ENCODE measurements at regions not wholly inside any gene's neighbourhood (a gene's known extent, or its start where the extent isn't known, plus 50 kb on each side); places are given as distances from the start of the nearest gene placed in this dataset.

GRCh38 chrX:83305381-83305780, 202.7 kb upstream of the POU3F4 start:
- Histone ChIP-seq H3K4me2 (ENCODE audit: low read length) (no peak overlapping the region), H3K4me1 (ENCODE audit: insufficient read depth, low read length, severe bottlenecking) (no peaks in the 10 kb centered on the region), H2AFZ (ENCODE audit: low read length) (no peak overlapping the region), H3K36me3 (ENCODE audit: insufficient read depth, low read length) (no peaks in the 10 kb centered on the region), H3K9ac (ENCODE audit: low read length) (no peak overlapping the region), H3K27me3 (ENCODE audit: insufficient read depth, low read length) (no peaks in the 10 kb centered on the region), H3F3A (ENCODE audit: insufficient read depth, low read length) (no peaks in the 10 kb centered on the region), H3K27ac (ENCODE audit: low read depth, low read length, poor library complexity, severe bottlenecking) (no peak overlapping the region), H4K20me1 (ENCODE audit: insufficient read depth, low read length) (no peaks in the 10 kb centered on the region), H3K79me2 (ENCODE audit: insufficient read depth, low read length) (no peaks in the 10 kb centered on the region), H3K9me3 (ENCODE audit: low read length) (no peaks in the 10 kb centered on the region), H3K9me2 (ENCODE audit: low read depth, low read length) (no peaks in the 10 kb centered on the region), H3K4me3 (ENCODE audit: low read depth, low read length, poor library complexity, severe bottlenecking) (no peak overlapping the region)
- TF ChIP-seq EZH2 (IDR thresholded peaks at IDR 0.05; ENCODE audit: borderline replicate concordance, low read length) = no peak
- TF ChIP-seq CTCF (IDR thresholded peaks at IDR 0.05; ENCODE audit: low read length) = no peak

- Histone ChIP-seq H4K20me1 (ENCODE audit: insufficient read depth, low read length) (no peaks in the 10 kb centered on the region), H3F3A (ENCODE audit: insufficient read depth, low read length) (no peaks in the 10 kb centered on the region), H3K79me2 (ENCODE audit: insufficient read depth, low read length) (no peaks in the 10 kb centered on the region), H2AFZ (ENCODE audit: low read length) (no peak overlapping the region), H3K4me3 (ENCODE audit: low read depth, low read length, poor library complexity, severe bottlenecking) (no peak overlapping the region), H3K27me3 (ENCODE audit: insufficient read depth, low read length) (no peaks in the 10 kb centered on the region), H3K9me2 (ENCODE audit: low read depth, low read length) (no peaks in the 10 kb centered on the region), H3K36me3 (ENCODE audit: insufficient read depth, low read length) (no peaks in the 10 kb centered on the region), H3K9me3 (ENCODE audit: low read length) (no peaks in the 10 kb centered on the region), H3K4me1 (ENCODE audit: insufficient read depth, low read length, severe bottlenecking) (no peaks in the 10 kb centered on the region), H3K9ac (ENCODE audit: low read length) (no peak overlapping the region), H3K27ac (ENCODE audit: low read depth, low read length, poor library complexity, severe bottlenecking) (no peak overlapping the region), H3K4me2 (ENCODE audit: low read length) (no peak overlapping the region)
- TF ChIP-seq CTCF (IDR thresholded peaks at IDR 0.05; ENCODE audit: low read length) (no peak), EZH2 (IDR thresholded peaks at IDR 0.05; ENCODE audit: borderline replicate concordance, low read length) (no peak)
These were observed 189.1 kb upstream of the POU3F4 start for GRCh38 chrX:83319023-83319422.

GRCh38 chrX:83326539-83326938, 181.6 kb upstream of the POU3F4 start:
- Histone ChIP-seq H2AFZ (ENCODE audit: low read length) (0 out of 2 replicates have a peak overlapping the region, but pooled peaks have one; percentile 29), H3K4me3 (ENCODE audit: low read depth, low read length, poor library complexity, severe bottlenecking) (no peak overlapping the region), H3K4me2 (ENCODE audit: low read length) (no peak overlapping the region), H3K9ac (ENCODE audit: low read length) (no peak overlapping the region), H3K36me3 (ENCODE audit: insufficient read depth, low read length) (no peaks in the 10 kb centered on the region), H3K9me2 (ENCODE audit: low read depth, low read length) (no peaks in the 10 kb centered on the region), H3K27ac (ENCODE audit: low read depth, low read length, poor library complexity, severe bottlenecking) (no peak overlapping the region), H4K20me1 (ENCODE audit: insufficient read depth, low read length) (no peaks in the 10 kb centered on the region), H3K79me2 (ENCODE audit: insufficient read depth, low read length) (no peaks in the 10 kb centered on the region), H3K9me3 (ENCODE audit: low read length) (no peaks in the 10 kb centered on the region), H3K27me3 (ENCODE audit: insufficient read depth, low read length) (no peaks in the 10 kb centered on the region), H3K4me1 (ENCODE audit: insufficient read depth, low read length, severe bottlenecking) (peaks cover 4% of the 10 kb centered on the region), H3F3A (ENCODE audit: insufficient read depth, low read length) (no peaks in the 10 kb centered on the region)
- no peak for TF ChIP-seq CTCF (IDR thresholded peaks at IDR 0.05; ENCODE audit: low read length)
